ENCODE measurements at regions not wholly inside any gene's neighbourhood (a gene's known extent, or its start where the extent isn't known, plus 50 kb on each side); places are given as distances from the start of the nearest gene placed in this dataset.

DNA sequence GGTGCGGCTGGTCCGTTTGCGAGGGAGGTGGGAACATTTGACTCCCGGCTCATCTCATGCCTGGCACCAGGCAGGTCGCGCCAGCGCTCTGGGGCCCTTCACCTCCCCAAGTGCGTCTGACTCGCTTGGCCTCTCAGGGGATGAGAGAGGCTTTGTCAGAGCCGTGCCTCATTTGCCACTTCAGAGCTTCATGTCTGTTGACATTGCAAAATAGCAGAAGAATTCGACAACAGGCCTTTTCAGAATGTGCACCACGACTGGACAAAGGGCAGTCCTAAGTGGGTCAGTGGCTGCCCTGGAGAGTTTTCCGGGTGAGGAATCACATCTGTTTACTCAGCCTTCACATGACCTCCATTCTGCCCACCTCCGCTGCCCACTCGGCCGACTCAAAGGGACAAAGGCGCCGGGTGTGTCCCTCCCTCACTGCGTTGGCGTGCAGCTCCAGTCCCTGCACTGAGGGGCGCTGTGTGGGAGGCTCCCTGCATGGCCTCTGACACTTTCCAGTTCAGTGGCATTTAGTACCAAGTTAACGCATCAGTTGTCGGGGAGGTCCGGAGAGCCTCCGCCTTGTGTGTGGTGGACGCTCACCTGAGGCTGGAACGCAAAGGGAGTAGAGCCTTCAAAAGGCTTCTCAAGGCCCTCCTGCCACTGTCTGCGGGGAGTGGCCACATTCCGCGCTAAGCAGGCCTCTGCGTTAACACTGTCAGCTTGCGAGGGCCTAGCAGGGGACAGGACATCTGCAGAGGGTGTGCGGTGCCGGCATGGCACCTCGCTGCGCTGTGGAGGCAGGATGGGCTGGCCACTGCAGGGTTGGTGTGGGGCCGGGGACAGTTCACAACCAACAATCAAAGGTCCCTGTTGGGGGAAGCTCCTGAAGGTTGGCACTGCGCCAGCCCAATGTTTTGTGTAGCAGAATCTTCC lies 171.5 kb downstream of the NXNL2 start:
- no peak overlapping the region for H3K4me3 ChIP-seq (ENCODE audit: low read depth, low read length)
- no peak for TF ChIP-seq CTCF (IDR thresholded peaks at IDR 0.05; ENCODE audit: insufficient read depth, low read length, missing control alignments)
- ChIA-PET CTCF (no interaction called here), POLR2A (no interaction called here)
- DNase-seq (ENCODE audit: low read depth, low spot score), result no peak

GRCh38 chr9:88710449-88710848 lies 175.5 kb downstream of the NXNL2 start:
- no peak for DNase-seq (ENCODE audit: low read depth, low spot score)
- ChIA-PET CTCF (interaction anchor here (0.9 to 1.1 kb wide), 2 partner anchors 21 to 26 kb away, joined by 3 to 4 read pairs; no protein-coding TSS in a partner anchor), POLR2A (no interaction called here)
- no peak overlapping the region for H3K4me3 ChIP-seq (ENCODE audit: low read depth, low read length)
- TF ChIP-seq CTCF (IDR thresholded peaks at IDR 0.05; ENCODE audit: insufficient read depth, low read length, missing control alignments), result no peak

DNA sequence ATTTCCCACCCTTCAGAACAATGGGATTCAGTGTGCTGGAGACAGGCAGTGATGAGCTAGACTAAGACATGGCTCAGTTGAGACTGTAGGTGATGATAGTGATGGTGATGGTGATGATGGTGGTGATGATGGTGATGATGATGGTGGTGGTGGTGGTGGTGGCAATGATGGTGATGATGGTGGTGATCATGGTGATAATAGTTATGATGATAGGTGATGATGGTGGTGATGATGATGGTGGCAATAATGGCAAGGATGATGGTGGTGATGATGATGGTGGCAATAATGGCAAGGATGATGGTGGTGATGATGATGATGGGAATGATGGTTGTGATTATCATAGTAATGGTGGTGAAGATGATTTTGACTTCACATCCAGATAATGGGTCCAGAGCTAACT lies 176.7 kb downstream of the NXNL2 start:
- ChIA-PET POLR2A (no interaction called here), CTCF (no interaction called here)
- no peak overlapping the region for H3K4me3 ChIP-seq (ENCODE audit: low read depth, low read length)
- no peak for TF ChIP-seq CTCF (IDR thresholded peaks at IDR 0.05; ENCODE audit: insufficient read depth, low read length, missing control alignments)
- DNase-seq (ENCODE audit: low read depth, low spot score), result no peak

DNA sequence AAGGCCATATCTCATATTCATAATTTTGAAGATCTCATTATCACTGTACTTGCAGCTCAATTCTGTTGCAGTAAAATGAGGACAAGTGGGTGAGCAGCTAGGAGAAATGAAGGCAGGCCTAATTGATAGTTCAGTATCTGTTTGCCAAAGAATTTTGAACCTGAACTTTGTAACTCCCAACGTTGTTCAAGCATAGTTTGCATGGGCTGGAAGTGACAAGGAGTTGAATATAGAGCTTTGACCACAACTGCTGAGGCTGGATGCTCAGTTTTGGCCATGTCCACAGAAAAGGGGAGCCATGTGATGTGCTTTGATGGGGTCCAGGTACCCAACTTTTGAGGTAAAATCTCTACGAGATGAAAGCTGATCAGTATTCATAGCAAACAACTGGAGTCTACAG lies 177.5 kb downstream of the NXNL2 start:
- POLR2A ChIA-PET, result no interaction called here
- H3K4me3 ChIP-seq (ENCODE audit: low read depth, low read length), result no peak overlapping the region
- DNase-seq (ENCODE audit: low read depth, low spot score), result no peak
- CTCF ChIA-PET, result no interaction called here
- TF ChIP-seq CTCF (IDR thresholded peaks at IDR 0.05; ENCODE audit: insufficient read depth, low read length, missing control alignments), result no peak

GRCh38 chr9:88713010-88713409 lies 178.0 kb downstream of the NXNL2 start:
- ChIA-PET CTCF (no interaction called here), POLR2A (no interaction called here)
- no peak for DNase-seq (ENCODE audit: low read depth, low spot score)
- H3K4me3 ChIP-seq (ENCODE audit: low read depth, low read length), result no peak overlapping the region
- no peak for TF ChIP-seq CTCF (IDR thresholded peaks at IDR 0.05; ENCODE audit: insufficient read depth, low read length, missing control alignments)

GRCh38 chr9:88716596-88717290 lies 181.8 kb downstream of the NXNL2 start:
- no peak for TF ChIP-seq CTCF (IDR thresholded peaks at IDR 0.05; ENCODE audit: insufficient read depth, low read length, missing control alignments)
- CTCF ChIA-PET, result interaction anchor here (1.0 kb wide), 1 partner anchor 22 kb away, joined by 3 read pairs; no protein-coding TSS in a partner anchor
- no peak for DNase-seq (ENCODE audit: low read depth, low spot score)
- H3K4me3 ChIP-seq (ENCODE audit: low read depth, low read length), result no peak overlapping the region
- POLR2A ChIA-PET, result no interaction called here

Data from AG04449 (cell line).